ENCODE measurements at regions not wholly inside any gene's neighbourhood (a gene's known extent, or its start where the extent isn't known, plus 50 kb on each side); places are given as distances from the start of the nearest gene placed in this dataset.

GRCh38 chr2:217269701-217270484 lies 410.0 kb upstream of the TNP1 start:
- intact Hi-C loops (cut with DNase I; ENCODE audit: low total_unique reads), result no loop called here
- H3K27ac ChIP-seq, result no peak overlapping the region
- peaks cover 0 to 16% (median 3%) of the 10 kb centered on the region in 4 donors for H3K9me3 ChIP-seq
- TF ChIP-seq EP300 (IDR thresholded peaks at IDR 0.05) (no peak), CTCF (IDR thresholded peaks at IDR 0.05) (no peak), POLR2A (IDR thresholded peaks at IDR 0.05) (no peak), POLR2AphosphoS5 (IDR thresholded peaks at IDR 0.05) (no peak)
- DNase-seq, result peak in 1 of 2 donors; percentile 54
- no peaks in the 10 kb centered on the region for H3K36me3 ChIP-seq
- 64 to 68% (median 65%) methylated on average over 8 of the region's 8 CpGs for WGBS, 5 donors
- H3K4me3 ChIP-seq, result no peak overlapping the region
- no peaks in the 10 kb centered on the region for H3K27me3 ChIP-seq
- H3K4me1 ChIP-seq, result no peaks in the 10 kb centered on the region

GRCh38 chr2:217268978-217269377 lies 409.1 kb upstream of the TNP1 start:
- Histone ChIP-seq H3K9me3 (peaks cover 0 to 16% (median 3%) of the 10 kb centered on the region in 4 donors), H3K4me1 (no peaks in the 10 kb centered on the region), H3K36me3 (no peaks in the 10 kb centered on the region), H3K27ac (no peak overlapping the region), H3K4me3 (no peak overlapping the region), H3K27me3 (no peaks in the 10 kb centered on the region)
- no peak for TF ChIP-seq POLR2A (IDR thresholded peaks at IDR 0.05)
- no peak for TF ChIP-seq CTCF (IDR thresholded peaks at IDR 0.05)
- no peak for TF ChIP-seq POLR2AphosphoS5 (IDR thresholded peaks at IDR 0.05)
- TF ChIP-seq EP300 (IDR thresholded peaks at IDR 0.05), result no peak
- DNase-seq, result no peak
- intact Hi-C loops (cut with DNase I; ENCODE audit: low total_unique reads), result no loop called here
- 78 to 98% (median 91%) methylated on average over 6 to 7 of the region's 7 CpGs for WGBS, 5 donors

- Histone ChIP-seq H3K9me3 (peaks cover 0 to 16% (median 3%) of the 10 kb centered on the region in 4 donors), H3K27ac (no peak overlapping the region), H3K36me3 (no peaks in the 10 kb centered on the region), H3K4me3 (no peak overlapping the region), H3K27me3 (no peaks in the 10 kb centered on the region), H3K4me1 (peaks cover 0 to 4% (median 0%) of the 10 kb centered on the region in 4 donors)
- DNase-seq, result no peak
- TF ChIP-seq CTCF (IDR thresholded peaks at IDR 0.05) (no peak), POLR2A (IDR thresholded peaks at IDR 0.05) (no peak), EP300 (IDR thresholded peaks at IDR 0.05) (no peak), POLR2AphosphoS5 (IDR thresholded peaks at IDR 0.05) (no peak)
- intact Hi-C loops (cut with DNase I; ENCODE audit: low total_unique reads), result no loop called here
- WGBS, 5 donors, result 93 to 100% (median 96%) methylated on average over 1 of the region's 1 CpG
These were observed 407.9 kb upstream of the TNP1 start for GRCh38 chr2:217267758-217268157.

GRCh38 chr2:217263756-217264155 lies 403.9 kb upstream of the TNP1 start:
- peak in 1 of 2 donors; percentile 27 for DNase-seq
- intact Hi-C loops (cut with DNase I; ENCODE audit: low total_unique reads), result no loop called here

More at GRCh38 chr2:217263756-217264155, 403.9 kb upstream of the TNP1 start:
- 37 to 44% (median 40%) methylated on average over 3 of the region's 3 CpGs for WGBS, 5 donors
- Histone ChIP-seq H3K27me3 (no peaks in the 10 kb centered on the region), H3K4me1 (peaks cover 0 to 4% (median 0%) of the 10 kb centered on the region in 4 donors), H3K27ac (peak overlapping the region in 2 of 5 donors; percentile 24 to 45), H3K4me3 (no peak overlapping the region), H3K36me3 (no peaks in the 10 kb centered on the region), H3K9me3 (peaks cover 0 to 16% (median 3%) of the 10 kb centered on the region in 4 donors)
- no peak for TF ChIP-seq EP300 (IDR thresholded peaks at IDR 0.05)
- TF ChIP-seq POLR2A (IDR thresholded peaks at IDR 0.05), result no peak
- no peak for TF ChIP-seq CTCF (IDR thresholded peaks at IDR 0.05)
- TF ChIP-seq POLR2AphosphoS5 (IDR thresholded peaks at IDR 0.05), result no peak
